ENCODE measurements at regions not wholly inside any gene's neighbourhood (a gene's known extent, or its start where the extent isn't known, plus 50 kb on each side); places are given as distances from the start of the nearest gene placed in this dataset.

DNA sequence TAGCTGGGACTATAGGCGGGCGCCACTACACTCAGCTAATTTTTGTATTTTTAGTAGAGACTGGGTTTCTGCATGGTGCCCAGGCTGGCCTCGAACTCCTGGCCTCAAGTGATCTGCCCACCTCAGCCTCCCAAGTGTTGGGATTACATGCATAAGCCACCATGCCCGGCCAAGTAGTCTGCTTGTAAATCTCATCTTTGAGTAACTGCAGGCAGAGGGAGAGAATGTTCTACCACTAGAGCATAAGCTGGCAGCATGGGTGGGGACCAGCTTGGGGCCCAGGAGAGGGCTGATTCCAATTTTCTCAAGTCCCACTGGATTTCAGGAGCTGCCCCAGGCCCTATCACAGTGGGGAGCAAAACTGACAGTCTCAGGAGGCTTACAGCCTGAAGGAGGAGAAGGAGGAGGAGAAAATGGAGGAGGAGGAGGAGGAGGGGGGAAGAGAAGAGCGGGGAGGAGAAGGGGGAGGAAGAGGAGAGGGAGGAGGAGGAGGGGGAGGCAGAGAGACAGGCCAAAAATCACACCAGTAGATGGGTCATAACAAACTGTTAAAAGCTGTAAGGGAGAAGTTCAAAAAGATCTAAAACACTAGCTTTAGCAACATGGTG, 229.1 kb upstream of the IGF1R start:
- DNase-seq (ENCODE audit: low read depth) = no peak

DNA sequence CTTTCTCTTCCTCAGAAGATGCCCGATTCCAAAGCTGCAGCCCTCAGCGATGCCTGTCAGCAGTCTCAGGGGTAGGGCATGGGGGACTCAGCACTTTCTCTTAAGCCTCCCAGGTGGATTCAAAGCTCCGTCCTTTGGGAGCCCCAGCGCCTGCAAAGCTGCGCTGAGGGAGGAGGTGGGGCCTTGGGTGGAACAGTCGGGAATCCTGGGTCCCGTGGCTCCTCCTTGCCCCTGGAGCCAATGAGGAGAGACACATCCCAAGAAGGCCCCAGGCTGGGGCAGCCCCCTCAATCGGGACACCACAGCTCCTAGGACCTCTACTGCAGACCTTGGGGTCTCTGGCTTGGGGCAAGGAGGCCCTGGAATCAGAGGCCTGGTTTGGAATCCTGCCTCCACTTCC, 227.5 kb upstream of the IGF1R start:
- DNase-seq (ENCODE audit: low read depth) = no peak

- DNase-seq (ENCODE audit: low read depth) = peak; percentile 51
Observed at GRCh38 chr15:98421419-98422129, 226.8 kb upstream of the IGF1R start.

- DNase-seq (ENCODE audit: low read depth) = no peak
Observed at GRCh38 chr15:98422130-98422478, 226.2 kb upstream of the IGF1R start.

DNA sequence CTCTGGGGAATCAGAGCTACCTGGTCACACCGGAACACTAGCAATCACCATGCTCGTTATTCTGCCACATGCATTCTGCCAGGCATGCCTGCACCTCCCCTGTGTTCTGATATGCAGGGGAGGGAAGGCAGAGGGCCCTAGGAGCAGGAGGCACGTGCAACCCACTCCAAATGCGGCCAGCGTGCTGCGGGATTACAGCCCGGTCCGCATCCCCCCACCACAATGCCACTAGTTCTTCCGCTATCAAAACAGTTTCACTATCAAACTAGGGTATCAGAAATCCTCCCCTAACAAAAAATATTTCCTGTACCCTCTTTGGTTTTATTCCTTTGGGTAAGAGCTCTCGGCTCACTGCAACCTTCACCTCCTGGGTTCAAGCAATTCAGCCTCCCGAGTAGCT, 223.2 kb upstream of the IGF1R start:
- DNase-seq (ENCODE audit: low read depth) = no peak

GRCh38 chr15:98427321-98427720, 221.0 kb upstream of the IGF1R start:
- no peak for DNase-seq (ENCODE audit: low read depth)

DNA sequence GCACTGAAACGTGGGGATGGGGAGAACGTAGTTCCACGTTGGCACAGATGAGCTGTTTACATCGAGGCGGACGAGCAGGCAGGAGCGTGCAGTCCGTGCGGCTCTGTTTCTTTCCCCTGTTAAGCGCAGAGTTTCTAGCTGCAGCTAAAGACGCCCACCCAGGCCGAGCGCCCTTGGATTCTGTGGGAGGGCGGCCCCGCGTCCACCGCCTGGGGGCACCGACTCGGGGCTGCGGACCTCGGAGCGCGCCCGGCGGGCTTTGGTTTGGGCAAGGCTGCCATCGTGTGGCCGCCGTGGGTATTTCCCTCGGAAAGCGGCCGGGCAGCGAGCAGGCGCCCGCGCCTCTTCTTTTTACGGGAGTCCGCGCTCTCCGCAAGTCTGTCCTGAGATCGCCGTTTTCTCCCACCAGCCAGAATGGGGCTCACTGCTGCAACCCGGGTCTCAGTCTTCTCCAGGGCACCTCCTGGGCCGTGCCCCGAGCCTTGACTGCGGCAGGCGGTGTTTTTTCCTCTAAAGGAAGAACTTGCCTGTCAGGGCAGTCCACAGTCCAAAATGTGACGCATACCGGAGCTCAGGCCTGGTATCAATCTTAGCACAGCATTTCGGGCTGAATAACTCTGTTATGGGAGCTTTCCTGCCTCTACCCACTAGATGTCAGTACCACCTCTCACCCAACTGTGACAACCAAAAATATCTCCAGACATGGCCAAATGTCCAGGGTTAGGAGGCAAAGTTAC, 219.9 kb upstream of the IGF1R start:
- peak; percentile 76 for DNase-seq (ENCODE audit: low read depth)

- DNase-seq (ENCODE audit: low read depth) = no peak
Observed at GRCh38 chr15:98431171-98431570, 217.2 kb upstream of the IGF1R start.

- peak; percentile 27 for DNase-seq (ENCODE audit: low read depth)
Observed at GRCh38 chr15:98433346-98433745, 215.0 kb upstream of the IGF1R start.

- DNase-seq (ENCODE audit: low read depth) = no peak
Observed at GRCh38 chr15:98433856-98434255, 214.5 kb upstream of the IGF1R start.

DNA sequence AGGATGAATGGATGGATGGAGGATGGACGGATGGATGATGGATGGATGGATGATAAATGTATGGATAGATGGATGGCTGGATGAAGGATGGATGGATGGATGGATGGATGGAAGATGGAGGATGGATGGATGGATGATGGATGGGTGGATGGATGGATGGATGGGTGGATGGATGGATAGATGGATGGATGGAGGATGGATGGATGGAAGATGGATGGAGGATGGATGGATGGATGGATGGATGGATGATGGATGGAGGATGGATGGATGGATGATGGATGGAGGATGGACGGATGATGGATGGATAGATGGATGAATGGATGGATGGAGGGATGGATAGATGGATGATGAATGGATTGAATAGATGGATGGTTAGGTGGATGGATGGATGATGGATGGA, 210.6 kb upstream of the IGF1R start:
- no peak for DNase-seq (ENCODE audit: low read depth)

DNA sequence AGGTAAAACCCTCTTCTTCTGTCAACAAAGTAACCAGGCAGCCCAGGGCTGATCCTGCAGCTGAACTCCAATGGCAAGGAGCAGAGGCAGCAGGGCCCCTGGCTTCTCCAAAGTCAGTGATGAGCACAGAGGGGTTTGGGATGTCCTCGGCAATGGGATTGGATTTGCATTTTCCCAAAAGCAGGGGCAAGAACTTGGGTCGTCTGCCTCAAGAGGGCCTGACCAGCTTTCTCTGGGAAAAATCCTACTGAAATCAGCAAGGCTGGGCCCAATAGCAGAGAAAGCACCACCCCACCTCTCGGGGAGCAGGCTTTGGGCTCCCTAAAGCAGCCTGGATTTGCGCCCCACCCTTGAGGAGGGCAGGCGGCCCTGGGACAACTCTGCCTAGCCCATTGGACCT, 210.0 kb upstream of the IGF1R start:
- DNase-seq (ENCODE audit: low read depth) = no peak

DNA sequence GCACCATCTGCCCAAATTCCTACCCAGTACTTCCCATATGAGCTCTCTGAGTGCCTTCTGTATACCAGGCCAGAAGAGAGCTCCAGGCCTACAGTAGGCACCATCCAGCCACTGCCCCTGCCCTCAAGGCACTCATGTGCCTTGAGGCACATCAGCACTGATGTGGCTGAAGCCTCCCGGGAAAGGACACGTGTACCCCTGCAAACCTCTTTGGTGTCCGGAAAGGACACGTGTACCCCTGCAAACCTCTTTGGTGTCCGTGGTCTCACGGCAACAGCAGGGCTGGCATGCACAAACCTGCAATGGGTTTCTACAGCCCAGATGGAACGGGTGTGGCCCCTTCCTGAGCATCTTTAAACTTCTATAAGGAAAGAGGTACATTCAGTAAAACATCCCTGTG, 209.4 kb upstream of the IGF1R start:
- DNase-seq (ENCODE audit: low read depth) = no peak

DNA sequence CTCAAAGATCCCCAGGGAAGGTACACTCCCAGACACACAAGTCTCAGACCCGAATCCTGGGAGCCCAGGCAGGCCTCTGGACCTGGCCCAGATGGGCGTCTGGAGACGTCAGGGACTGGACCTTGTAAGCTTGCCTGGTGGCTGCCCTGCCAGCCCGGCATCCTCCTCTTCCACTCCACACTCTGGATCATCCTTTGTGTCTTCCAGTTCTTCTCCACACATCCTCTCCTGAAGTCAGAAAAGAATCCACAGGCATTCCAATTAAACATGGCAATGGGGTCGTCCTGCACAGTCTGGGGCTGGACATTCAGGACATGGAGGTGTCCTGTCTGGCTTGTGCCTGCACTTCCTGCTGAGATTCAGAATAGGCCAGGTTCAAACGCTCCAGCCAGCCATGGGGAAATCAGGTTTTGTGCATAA, 208.8 kb upstream of the IGF1R start:
- DNase-seq (ENCODE audit: low read depth) = no peak

DNA sequence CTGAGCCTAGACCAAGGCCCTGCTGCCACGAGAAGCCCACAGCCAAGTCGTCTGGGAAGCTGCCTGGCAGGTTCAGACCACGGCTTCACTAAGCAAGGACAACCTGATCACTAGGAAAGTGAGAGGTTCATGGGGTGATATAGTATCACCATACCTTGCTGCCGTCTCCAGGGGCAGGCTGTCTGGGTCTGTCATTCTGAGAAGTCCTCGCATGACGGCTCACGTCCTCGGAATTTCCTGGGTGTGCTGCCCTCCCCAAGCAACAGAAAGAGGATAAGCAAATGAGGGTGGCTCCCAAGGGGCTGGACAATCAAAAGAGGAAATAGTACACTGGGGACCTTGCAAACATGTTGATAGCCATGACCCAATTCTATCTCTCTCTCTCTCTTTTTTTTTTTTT, 207.4 kb upstream of the IGF1R start:
- no peak for DNase-seq (ENCODE audit: low read depth)

GRCh38 chr15:98441599-98441998, 206.7 kb upstream of the IGF1R start:
- DNase-seq (ENCODE audit: low read depth) = no peak

GRCh38 chr15:98442379-98442833, 205.9 kb upstream of the IGF1R start:
- peak; percentile 91 for DNase-seq (ENCODE audit: low read depth)

DNA sequence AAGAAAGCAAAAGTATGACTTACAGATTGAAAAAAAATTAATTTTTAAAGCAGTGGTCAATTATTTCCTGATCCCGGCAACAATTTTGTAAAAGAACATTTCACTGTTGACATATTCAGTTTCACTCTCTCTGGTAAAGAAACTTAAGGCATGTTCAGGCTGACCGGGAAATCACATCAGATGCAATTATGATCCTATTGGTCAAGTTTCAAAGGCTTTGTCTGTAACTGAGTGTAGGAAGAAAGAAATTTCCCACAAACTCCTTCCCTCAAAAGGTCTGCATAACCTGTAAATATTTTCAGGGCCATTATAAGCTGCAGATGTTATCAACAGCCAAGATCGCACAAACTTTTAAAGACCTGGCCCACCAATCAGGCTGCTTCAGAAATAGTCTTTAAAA, 205.4 kb upstream of the IGF1R start:
- DNase-seq (ENCODE audit: low read depth) = no peak

- no peak for DNase-seq (ENCODE audit: low read depth)
Observed at GRCh38 chr15:98443526-98443925, 204.8 kb upstream of the IGF1R start.

GRCh38 chr15:98444138-98444537, 204.2 kb upstream of the IGF1R start:
- no peak for DNase-seq (ENCODE audit: low read depth)

GRCh38 chr15:98445315-98445714, 203.0 kb upstream of the IGF1R start:
- DNase-seq (ENCODE audit: low read depth) = no peak

DNA sequence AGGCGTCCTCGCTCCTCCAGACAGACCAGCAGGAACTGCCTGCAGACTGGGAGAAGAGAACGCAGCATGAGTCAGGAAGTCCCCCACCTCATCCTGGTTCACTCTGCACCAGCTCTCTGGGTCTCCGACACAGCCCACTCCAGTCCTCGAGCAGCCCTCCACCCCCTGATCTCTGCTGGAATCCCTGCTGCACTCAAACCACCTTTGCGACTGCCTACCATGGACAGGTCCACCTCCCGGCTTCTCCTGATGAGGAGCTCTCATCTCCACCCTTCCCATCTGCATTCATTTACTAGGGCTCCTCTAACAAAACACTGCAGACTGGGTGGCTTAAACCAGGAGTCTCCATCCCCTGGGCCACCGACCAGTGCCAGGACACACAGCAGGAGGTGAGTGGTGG, 202.3 kb upstream of the IGF1R start:
- no peak for DNase-seq (ENCODE audit: low read depth)

DNA sequence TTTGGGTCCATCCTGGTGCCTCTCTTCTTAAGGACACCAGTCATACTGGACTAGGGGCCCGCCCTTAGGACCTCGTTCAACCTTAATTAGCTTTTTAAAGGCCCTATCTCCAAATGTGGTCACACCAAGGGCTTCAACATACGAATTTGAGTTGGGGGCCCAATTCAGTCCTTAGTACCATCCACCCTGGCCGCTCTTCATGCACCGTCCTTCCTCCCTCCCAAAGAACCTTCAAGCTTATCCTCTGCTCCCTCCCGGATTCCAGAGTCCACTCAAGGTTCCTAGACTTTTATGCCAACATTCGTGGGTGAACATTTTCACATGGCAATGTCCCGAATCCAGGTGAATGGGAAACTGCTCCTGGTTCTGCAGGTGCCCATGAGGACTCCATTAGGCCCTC, 201.3 kb upstream of the IGF1R start:
- no peak for DNase-seq (ENCODE audit: low read depth)

All from EH (cell line).